ENCODE measurements at regions not wholly inside any gene's neighbourhood (a gene's known extent, or its start where the extent isn't known, plus 50 kb on each side); places are given as distances from the start of the nearest gene placed in this dataset.

DNA sequence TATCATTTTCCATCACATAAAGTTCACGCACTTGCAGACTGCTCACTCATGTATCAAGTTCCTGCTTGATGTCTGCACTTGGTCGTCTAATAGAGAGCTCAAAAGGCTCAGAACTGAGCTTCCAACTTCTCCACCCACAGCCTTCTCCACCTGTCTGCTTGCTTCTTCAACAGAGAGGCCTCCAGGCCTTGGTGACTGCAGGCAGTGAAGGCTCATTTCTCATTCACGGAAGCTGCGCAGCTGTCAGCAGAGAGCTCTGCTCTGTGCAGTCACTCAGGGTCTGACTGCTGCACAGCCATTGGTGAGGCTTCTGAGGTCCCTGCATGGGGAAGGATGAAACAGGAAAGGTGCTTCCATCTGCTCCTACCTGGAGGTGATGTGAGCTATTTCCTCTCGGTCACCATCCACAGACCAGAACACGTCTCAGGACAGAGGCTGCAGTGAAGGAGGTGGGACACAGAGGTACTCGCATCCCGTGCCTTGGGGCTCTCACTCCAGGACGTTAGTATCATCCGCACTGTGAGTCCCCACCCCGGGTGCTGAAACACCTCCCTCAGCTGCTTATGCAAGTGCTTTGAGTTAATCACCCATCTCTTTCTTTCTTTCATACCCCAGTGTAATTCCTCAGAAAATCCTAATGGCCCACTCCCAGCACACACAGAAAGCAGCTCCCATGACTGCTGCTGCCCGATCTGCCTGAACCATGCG lies 126.2 kb downstream of the TMEM18 start:
- DNase-seq = no peak

DNA sequence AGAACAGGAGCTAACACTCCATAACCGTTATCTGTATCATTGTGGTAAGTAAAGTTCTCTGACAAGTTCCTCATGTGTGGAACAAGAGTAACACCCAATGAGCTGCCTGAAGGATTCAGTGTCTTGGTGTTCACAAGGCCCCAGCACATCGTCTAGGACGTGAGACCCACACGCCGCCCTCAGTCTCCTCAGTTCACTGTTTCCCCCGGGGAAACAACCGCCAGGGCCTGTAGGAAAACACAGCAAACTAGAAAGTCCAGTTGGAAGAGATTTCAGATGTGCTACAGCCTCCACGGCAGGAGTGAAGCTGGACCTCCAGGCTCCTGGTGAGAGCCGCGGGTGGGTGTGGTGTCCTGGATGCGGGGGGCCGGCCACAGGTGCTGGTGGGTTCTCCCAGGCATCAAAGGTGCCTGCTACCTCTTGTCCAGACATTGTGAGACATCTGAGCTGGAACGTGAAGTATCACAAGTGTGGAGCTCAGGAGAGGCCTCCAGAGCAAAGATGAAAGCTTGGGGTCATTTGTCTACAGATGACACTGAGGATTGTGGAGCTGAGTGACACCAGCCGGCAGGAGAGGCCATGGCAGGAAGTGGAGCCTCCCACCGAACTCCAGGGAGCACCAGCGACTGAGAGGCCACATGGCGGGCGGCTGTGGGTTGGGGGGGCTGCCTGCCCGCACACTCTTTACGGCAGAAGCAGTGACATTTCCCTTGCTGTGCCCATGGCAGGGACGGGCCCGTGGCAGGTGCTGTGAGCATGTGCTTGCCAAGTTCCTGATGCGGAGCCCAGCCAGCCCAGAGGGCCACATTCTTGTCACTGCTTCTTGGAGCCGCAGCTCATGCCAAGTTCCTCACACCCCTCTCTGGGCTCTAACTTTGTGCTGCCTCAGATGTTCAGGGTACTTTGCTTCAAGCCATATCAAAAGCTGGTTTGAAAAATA lies 131.2 kb downstream of the TMEM18 start:
- no peak for DNase-seq

DNA sequence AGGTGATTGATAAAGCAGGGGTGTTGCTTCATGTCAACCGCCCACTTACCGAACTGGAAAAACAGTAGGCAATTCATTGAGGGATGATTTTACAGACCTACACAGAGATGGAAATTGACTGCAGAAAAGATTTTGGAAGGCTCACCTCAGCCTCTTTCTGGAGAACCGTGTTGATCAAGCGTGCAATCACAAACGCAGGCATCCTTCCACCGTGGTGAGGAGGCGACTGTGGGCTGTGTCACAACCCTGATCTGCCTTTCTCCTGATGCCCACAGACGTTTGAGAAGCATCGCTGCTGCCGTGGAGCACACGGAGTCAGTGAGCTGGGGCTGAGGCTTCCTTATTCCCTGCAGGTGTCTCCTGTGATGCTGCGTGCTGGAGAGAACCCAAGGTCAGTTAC lies 132.0 kb downstream of the TMEM18 start:
- no peak for DNase-seq

DNA sequence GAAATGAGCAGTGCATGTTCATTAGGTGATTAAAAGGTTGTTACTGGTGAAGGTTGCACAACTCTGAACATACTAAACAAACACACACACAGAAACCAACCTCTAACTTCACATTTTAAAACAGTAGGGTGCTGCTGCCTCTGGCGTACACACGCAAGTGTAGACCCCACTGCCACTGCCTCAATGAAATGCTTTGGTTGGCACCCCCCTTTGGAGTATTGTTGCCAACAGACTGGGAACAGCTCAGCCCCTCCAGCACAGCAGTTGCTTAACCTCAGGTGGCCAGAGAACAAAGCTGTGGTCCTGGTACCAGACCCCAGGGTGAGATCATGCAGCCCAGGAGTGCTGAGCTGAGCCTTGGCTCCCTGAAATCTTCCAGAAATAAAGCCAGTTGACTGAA lies 138.6 kb downstream of the TMEM18 start:
- no peak for DNase-seq

DNA sequence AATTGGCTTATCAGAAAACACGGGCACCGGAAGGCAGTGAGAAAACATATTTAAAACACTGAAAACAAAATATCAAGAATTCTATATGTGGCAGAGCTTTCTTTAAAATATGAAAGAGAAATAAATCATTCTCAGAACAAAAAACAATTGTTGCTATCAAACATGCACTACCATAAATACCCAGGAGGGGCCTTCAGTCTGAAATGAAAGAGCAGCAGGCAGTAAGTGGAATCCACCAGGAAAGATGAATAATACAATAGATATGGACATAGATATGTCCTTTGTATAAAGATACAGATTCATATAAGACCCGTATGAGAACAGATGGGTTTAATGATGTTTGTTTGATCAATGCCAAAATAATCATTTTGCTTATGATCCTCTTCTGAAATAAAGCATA lies 142.0 kb downstream of the TMEM18 start:
- DNase-seq = no peak

DNA sequence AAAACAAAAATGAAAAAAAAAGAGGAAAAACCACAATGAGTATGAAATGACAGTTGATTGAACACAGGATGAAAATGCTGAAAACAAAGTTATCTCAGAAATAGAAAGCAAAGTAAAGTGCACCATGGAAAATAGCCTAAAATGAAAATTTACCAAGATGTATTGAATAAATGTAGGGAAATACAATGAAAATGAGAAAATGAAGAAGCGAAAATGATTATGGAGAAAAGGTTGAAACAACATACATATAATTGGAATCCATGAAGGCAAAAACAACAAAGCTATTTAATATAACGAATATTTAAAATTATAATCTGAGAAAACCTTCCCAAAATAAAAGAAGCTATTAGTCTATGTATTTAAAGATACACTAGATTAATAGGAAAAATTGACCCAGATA lies 147.4 kb downstream of the TMEM18 start:
- DNase-seq = no peak

DNA sequence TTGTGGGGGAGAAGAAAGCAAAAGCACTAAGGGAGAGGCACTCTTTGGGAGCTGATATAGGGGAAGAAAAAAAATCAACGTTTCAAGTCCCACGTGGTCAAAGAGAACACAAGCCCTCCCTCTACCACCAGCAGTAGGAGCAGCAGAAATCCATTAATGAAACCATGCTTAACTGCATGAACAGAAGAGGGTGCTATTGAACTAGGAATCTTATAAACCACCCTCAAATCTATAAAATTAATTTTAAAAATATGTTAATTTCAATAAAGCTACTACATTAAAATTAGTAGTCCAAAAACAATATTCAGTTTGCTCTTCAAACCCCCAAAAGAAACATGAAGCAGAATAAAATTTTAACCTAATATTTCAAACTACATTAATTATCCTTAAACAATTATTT lies 147.8 kb downstream of the TMEM18 start:
- peak; percentile 42 for DNase-seq

DNA sequence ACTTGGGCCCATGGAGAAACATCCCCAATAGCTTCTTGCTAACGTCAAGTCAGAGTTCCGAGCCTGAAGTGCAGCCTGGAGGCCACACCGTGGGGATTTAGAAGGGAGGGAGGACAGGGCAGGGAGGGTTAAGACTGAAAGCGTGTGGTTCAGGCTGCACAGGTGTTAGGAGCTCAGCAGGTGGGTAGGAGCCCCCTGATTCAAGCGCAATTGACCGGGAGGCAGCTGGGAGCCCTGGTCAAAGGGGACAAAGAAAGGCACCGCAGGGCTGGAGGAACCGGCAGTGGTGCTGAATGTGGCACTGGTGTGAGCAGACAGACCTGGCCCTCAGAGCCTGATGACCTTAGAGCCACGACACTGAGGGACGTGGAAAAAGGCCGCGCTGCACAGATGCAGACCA lies 149.6 kb downstream of the TMEM18 start:
- DNase-seq = no peak

DNA sequence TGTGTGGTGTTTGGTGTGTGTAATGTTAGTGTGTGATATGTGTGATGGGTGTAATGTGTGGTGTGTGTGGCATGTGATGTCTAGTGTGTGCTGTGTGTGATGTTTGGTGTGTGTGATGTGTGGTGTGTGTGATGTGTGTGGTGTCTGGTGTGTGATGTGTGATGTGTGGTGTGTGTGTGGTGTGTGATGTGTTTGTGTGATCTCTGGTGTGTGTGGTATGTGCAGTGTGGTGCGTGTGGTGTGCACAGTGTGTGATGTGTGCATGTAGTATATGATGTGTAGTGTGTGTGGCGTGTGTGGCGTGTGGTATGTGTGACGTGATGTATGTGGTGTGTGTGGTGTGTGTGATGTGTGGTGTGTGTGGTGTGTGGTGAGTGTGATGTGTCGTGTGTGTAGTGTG lies 150.3 kb downstream of the TMEM18 start:
- no peak for DNase-seq

DNA sequence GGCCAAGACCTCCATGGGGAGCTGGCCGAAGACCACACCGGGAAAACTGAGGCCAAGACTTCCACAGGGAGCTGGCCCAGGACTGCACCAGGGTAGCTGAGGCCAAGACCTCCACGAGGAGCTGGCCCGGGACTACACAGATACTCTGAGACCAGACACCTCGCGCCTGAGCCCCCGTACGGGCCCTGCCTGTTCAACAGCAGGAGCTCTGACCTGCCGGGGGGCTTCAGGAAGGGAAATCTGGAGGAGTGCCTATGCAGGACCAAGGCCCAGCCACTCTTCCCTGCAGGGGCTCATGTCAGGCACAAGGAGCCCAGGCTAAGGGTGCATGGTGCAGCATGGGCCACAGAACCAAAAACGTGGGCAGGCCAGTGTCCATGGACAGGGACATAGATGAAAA lies 151.6 kb downstream of the TMEM18 start:
- no peak for DNase-seq

DNA sequence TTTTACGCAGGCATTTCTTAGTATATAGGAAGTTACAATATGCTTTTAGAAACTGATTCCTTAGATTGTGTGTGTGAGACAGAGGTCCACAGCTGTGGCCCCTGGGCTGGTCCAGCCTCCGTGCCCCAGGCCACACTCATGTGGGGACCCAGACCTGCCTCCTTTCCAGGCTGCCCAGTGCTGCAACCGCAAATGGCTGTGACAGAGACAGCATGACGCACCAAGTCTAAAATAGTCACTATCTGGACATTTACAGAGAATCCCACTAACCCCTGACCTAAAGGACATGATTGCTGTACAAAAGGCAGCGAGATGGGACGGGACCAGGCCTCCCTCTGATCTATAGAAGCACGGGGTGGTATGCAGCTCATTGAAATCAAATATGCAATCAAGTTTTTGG lies 152.2 kb downstream of the TMEM18 start:
- no peak for DNase-seq

DNA sequence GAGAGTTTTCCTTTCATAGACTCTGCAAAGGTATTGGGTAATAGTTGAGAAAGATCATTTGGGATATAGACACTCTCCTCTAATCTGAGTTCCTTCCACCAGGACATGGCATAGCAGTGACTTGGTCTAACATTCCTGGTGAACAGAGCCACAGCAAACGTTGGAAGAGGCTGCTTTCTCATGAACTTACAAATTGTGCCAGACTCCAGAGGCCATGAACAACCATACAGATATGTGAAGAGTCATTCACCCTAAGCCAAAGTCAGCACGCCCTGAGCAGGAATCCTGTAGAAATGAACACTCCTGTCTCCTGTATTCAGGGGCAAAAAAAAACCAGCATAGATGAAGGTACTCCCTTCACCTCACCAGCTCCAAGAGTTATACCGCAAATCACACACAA lies 152.8 kb downstream of the TMEM18 start:
- DNase-seq = no peak

DNA sequence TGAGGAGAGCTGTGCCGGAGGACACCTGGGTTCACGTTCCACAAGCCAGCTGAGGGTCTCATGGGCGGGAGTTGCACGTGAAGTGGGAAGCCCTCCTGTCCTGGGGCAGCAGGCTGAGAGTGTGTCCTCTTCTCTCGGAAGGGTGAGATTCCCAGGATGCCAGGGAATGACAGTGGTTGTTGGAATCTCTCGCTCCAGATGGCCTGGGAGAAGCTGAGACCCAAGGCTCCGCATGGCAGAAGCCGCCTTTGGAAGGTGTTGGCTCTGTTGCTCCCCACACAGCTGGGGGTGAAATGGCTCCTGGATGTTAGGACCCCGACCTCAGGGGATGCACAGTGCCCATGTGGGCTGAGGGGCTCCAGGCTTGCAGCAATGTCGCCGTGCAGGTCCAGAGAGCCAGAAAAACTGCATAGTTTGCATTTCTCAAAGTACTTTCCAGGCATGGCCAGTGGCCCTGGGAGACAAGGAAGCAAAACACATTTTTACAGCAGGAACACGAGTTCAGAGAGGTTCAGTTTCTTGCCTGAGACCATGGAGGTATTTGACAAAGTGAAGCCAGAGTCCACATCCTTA lies 153.4 kb downstream of the TMEM18 start:
- no peak for DNase-seq

DNA sequence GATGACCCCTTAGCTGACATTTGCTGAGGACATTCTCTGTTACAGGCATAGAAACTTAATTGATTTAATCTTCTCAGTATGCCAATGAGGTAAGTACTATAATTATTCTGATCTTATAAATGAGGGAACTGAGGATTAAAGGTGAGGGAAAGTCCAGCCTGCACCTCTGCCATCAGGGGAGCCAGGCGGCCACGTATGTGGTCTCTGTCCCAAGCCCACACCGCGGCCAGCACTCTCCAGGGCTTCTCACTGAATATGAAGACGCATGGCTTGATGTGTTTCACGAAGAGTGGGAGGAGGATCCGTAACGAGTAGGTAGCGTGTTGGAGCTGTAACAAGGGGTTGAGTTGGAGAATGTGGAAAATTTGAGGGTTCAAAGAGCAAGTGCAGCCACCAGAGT lies 154.4 kb downstream of the TMEM18 start:
- DNase-seq = no peak

DNA sequence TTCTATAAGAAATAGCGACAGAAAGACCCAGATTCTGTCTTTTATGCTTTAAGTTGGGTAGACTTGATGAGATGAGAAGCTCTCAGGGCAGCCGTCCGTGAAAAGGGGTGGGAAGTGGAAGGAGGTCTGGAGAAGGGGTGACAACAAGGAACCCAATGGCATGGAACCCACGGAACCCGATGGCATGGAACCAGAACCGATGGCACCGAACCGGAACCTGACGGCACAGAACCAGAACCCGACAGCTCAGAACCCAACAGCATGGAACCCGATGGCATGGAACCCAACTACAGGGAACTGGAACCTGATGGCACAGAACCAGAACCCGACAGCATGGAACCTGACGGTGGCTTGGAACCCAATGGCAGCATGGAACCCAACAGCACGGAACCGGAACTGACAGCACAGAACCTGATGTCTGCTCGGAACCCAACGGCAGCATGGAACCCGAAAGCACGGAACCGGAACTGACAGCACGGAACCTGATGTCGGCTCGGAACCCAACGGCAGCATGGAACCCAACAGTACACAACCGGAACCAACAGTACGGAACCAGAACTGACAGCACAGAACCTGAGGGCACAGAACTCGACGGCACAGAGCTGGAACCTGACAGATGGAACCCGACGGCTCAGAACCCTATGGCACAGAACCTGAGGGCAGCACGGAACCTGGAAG lies 155.2 kb downstream of the TMEM18 start:
- no peak for DNase-seq

DNA sequence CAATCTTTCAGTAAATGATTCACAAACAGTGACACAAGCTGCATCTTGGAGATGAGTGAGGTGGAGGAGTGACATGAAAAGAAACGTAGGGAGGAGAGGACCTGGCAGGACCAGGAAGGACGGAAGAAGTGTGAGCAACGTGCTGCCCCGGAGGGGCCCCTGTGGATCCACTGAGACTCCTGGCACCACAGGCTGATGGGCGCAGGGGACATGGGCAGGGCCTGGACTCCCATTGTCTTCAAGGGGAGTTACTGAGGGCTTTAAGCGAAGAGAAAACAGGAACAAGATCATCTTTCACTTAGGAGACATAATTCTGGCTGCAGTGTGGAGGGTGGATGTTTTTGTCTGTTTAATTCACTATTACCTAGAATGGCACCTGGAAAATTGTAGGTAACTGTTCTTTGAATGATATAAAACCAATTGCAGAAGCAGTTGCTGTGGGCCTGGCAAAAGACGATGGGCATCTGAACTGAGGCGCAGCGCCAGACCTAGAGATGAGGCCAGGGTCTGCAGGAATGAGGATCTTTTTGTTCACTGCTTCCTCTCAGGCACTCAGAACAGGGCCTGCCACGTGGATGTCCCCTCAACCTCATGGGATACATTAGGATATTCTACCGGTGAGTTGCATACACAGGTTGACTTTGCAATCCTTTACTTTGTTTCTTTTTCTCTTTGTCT lies 156.4 kb downstream of the TMEM18 start:
- DNase-seq = no peak

DNA sequence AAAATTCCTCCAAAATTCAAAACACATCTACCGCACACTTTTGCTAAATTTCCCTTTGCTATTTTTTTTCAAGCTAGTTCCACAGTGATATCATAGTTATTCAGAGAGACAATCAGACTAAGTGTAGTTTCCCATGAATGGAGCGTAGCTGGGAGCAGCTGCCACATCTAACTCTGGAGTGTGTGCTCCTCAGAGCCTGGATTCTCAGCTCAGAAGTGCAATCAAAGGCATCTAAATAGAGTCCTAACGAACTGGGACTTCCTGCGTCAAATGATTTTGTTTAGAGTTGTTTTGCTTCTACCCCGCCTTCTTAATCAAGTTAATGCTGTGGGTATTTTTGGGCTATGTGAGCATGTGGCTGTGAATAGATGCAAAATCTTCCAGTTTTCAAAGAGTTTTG lies 160.3 kb downstream of the TMEM18 start:
- DNase-seq = no peak

DNA sequence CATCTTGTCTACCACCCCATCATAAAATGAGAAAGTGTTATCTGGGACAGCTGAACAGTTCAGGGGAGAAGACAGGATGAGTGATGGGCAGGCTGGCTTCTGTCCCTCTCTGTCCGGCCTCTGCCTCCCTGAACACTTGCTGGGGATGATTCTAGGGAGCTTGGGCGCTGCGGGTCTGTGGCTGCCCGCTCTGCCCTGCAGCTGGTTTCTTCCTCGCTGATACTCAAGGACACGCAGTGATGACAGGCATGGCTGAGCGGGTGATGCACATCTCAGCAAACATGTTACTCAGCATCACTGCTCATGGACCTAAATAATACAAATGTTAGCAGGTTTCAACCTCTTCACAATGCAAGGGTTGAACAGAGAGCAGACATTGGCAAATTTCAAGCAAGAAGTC lies 161.1 kb downstream of the TMEM18 start:
- no peak for DNase-seq

DNA sequence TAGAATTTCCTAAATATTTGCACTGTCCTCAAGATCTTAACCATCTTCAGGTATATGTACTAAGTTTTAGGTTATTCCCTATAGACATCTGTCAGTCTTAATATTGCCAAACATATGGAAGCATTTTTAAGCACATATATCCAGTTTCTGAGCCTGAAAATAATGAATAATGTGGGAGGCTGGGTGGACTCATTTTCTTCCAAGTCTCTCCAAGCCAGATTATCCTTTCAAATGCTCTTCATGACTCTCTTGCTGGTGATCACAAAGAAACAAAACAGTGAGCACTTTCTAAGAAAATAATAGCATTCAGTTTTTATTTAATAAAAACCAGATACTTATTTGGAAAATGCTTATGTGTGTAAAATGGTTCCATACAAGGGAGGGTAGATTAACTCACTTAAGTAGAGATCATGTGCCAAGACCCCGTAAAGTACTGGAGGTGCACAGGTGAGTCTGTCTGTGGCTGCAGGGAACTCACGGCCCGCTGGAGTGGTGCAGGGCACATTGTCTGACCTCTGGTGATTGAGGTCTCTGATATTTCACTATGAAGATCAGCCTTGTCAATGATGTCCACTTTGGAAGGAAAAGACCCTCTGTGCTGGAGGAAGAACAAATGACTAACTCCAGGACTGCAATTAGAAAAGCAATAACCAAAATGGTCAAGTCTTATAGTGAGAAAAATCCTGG lies 161.6 kb downstream of the TMEM18 start:
- no peak for DNase-seq

DNA sequence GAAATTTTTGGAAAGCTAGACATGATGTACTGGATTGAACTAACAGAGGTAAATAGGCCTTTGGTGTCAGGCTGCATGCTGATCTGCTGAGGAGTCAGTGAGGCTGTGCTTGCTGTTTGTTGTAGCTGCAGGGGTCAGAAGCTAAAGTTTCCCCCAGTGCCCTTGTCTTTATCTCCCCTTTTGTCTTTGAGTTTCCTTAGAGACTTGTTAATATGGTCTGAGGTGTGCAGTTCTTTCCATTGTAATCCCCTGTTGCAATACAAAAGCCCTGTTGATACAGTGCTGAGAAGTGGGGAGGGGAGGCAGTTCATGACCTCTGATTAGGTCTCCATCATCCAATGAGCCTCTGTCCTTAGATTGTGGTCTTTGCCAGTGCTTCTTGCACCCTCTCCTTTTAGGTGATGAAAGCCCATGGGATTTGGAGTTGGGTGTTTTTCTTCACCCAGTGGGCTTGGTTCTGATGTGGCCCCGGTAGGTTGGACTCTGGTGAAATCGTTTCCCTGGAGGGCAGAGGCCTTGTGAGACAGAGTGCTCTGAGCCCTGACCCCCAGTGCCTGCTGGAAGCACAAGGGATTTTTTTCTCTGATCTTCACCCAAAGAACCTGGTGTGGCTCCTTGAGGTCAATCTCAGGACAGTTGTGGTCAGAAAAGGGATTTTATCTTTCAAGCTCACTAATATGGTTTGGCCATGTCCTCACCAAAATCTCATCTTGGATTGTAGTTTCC lies 163.1 kb downstream of the TMEM18 start:
- no peak for DNase-seq

DNA sequence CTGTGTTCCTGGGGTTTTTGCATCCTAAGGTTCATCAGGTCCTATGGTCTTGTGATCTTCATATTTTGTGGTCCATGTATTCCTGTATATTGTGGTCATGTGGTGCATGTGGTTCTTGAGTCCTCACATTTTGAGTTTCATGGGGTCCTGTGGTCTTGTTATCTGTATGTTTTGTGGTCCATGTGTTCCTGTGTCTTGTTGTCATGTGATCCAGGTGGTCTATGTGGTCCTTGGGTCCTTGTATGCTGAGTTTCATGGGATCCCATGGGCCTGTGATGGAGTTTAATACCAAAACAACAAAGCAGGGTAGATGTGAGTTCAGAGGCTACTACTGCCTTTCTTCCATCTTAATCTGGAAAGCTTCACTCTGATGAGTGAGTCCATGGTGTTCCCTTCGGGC lies 166.4 kb downstream of the TMEM18 start:
- no peak for DNase-seq

DNA sequence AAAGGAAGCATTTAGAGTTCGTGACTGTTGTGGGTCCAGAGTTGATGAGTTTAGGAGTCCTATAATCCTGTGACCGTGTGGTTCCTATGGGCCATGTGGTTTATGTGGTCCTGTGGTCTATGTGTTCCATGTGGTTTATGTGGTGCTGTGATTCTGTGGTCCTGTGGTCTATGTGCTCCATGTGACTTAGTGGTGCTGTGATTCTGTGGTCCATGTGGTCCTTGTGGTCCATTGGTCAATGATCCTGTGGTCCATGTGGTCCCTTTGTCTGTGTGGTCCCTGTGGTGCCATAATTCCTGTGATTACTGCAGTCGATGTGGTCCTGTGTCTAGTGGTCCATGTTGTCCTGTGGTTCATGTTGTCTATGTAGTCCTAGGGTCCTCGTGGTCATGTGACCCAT lies 167.3 kb downstream of the TMEM18 start:
- DNase-seq = no peak
